ENCODE measurements at regions not wholly inside any gene's neighbourhood (a gene's known extent, or its start where the extent isn't known, plus 50 kb on each side); places are given as distances from the start of the nearest gene placed in this dataset.
A peak's percentile ranks its signal among the peaks of the same experiment; 100 is the strongest.

GRCh38 chr4:85370400-85371032, 104.4 kb upstream of the ARHGAP24 start:
- Mint-ChIP-seq H3K4me1 (peaks cover 38 to 46% of the 10 kb centered on the region in 2 experiments), H3K27me3 (ENCODE audit: low read depth) (no peaks in the 10 kb centered on the region), H3K9me3 (no peaks in the 10 kb centered on the region), H3K36me3 (ENCODE audit: insufficient read depth in 1 of 3, low read depth in 3 of 3) (peaks cover 0 to 6% (median 0%) of the 10 kb centered on the region in 3 experiments; a peak in 1 of 7 replicates), H3K27ac (peak overlapping the region in 1 of 3 experiments; percentile 49; a peak in 2 of 7 replicates), H3K4me3 (no peak overlapping the region)
- peak; percentile 87 for TF ChIP-seq CTCF (conservative IDR thresholded peaks at IDR 0.05)
- no peak overlapping the region for H2AK5ac ChIP-seq (ENCODE audit: insufficient read length, low read length)
- H2BK5ac ChIP-seq (ENCODE audit: insufficient read length, low read length), result no peak overlapping the region
- H3K56ac ChIP-seq (ENCODE audit: insufficient read length, low read depth, low read length), result no peak overlapping the region
- H4K5ac ChIP-seq (ENCODE audit: insufficient read length, low read depth, low read length), result no peak overlapping the region
- no peaks in the 10 kb centered on the region for H3K79me1 ChIP-seq (ENCODE audit: insufficient read depth, low read depth, low read length, poor library complexity, severe bottlenecking)
- H3K9ac ChIP-seq (ENCODE audit: extremely low read depth, insufficient read length, low read length), result no peak overlapping the region
- WGBS (ENCODE audit: extremely low coverage, insufficient read length, low lambda C conversion rate), result no CpG with 5 or more reads among the region's 5 CpGs
- no peak overlapping the region for H2BK20ac ChIP-seq (ENCODE audit: low read depth, low read length, poor library complexity, severe bottlenecking)
- no peaks in the 10 kb centered on the region for H3K27me3 ChIP-seq (ENCODE audit: insufficient read depth, low read length)
- peak; percentile 49 for DNase-seq
- H3K4me1 ChIP-seq (ENCODE audit: insufficient read depth, low read length), result peaks cover 5% of the 10 kb centered on the region
- no peak overlapping the region for H3T11ph ChIP-seq (ENCODE audit: low read length)
- no peak overlapping the region for H2BK15ac ChIP-seq (ENCODE audit: low read depth, low read length)
- no peak overlapping the region for H3K18ac ChIP-seq (ENCODE audit: insufficient read length, low read depth, low read length)
- no peak overlapping the region for H3K4ac ChIP-seq (ENCODE audit: low read depth, low read length)
- no peaks in the 10 kb centered on the region for H3K79me2 ChIP-seq (ENCODE audit: insufficient read depth, low read length)
- no peak overlapping the region for H4K91ac ChIP-seq (ENCODE audit: insufficient read length, low read depth, low read length)
- no peak overlapping the region for H2BK120ac ChIP-seq (ENCODE audit: low read depth, low read length, poor library complexity, severe bottlenecking)
- H3K4me2 ChIP-seq (ENCODE audit: insufficient read depth, insufficient read length, low read length), result no peak overlapping the region
- no peak overlapping the region for H2BK12ac ChIP-seq (ENCODE audit: insufficient read length, low read depth, low read length)
- no peaks in the 10 kb centered on the region for H3K9me3 ChIP-seq (ENCODE audit: control insufficient read depth, low read depth, low read length)
- H3K27ac ChIP-seq (ENCODE audit: insufficient read length, low read depth, low read length), result no peak overlapping the region
- H3K14ac ChIP-seq (ENCODE audit: insufficient read depth, low read length), result no peak overlapping the region
- H4K20me1 ChIP-seq (ENCODE audit: control insufficient read depth, insufficient read depth, insufficient read length), result no peaks in the 10 kb centered on the region
- H4K8ac ChIP-seq (replicated peaks; ENCODE audit: insufficient read length, low read depth, low read length), result no peak overlapping the region
- H3K23me2 ChIP-seq (ENCODE audit: insufficient read length, low read depth, low read length, poor library complexity, severe bottlenecking), result no peaks in the 10 kb centered on the region
- H3K23ac ChIP-seq (ENCODE audit: insufficient read length, low read depth, low read length), result no peak overlapping the region
- H2AFZ ChIP-seq (ENCODE audit: low read length), result no peak overlapping the region

All from H9 (cell line).